GM12878 (cell line): ENCODE measurements at regions not wholly inside any gene's neighbourhood (a gene's known extent, or its start where the extent isn't known, plus 50 kb on each side); places are given as distances from the start of the nearest gene placed in this dataset.

ENCODE experiments used
- ATAC-seq: fragments of 200-7000 bp; cut with Tn5 transposase; 3 replicates; pipeline ENCODE4 v1.9.1; 2020; ENCODE audit warnings: mild to moderate bottlenecking, moderate library complexity
- BruUV-seq: library from RNA; stranded (reverse); fragments of 400-500 nt; replicated peaks from 2 replicates; lab custom pipeline; 2021; lab: Mats Ljungman, UMichigan
- CTCF ChIA-PET: fragments of 300-600 bp; sonication (Branson Sonifier 250); formaldehyde crosslinking; extraction: SDS; loops from one replicate; lab custom pipeline; 2021; ENCODE audit warnings: inconsistent platforms; lab: Yijun Ruan, JAX
- POLR2A ChIA-PET: fragments of 350-600 bp; formaldehyde crosslinking; extraction: SDS; loops from one replicate; lab custom pipeline; 2021; ENCODE audit warnings: inconsistent platforms; lab: Charles Lee
- RAD21 ChIA-PET: fragments of 300-600 bp; sonication (Branson Sonifier 250); formaldehyde crosslinking; loops from one replicate; lab custom pipeline; 2023; ENCODE audit warnings: antibody characterized with exemption; ENCODE audit not compliant: unreplicated experiment; lab: Charles Lee
- SMC1A ChIA-PET: fragments of 300-600 bp; sonication (Branson Sonifier 250); formaldehyde crosslinking; loops from one replicate; lab custom pipeline; 2023; ENCODE audit not compliant: unreplicated experiment, uncharacterized antibody; lab: Charles Lee
- DNase-seq: peaks from one replicate; pipeline ENCODE4 v3.0.0-alpha.2; 2011; ENCODE audit warnings: low read depth, low spot score
- FAIRE-seq: peaks from 3 replicates; lab custom pipeline; 2011; peaks lifted over from hg19 to GRCh38; lab: Jason Lieb, UNC
- H2AFZ ChIP-seq: 2 replicates; pipeline ENCODE4 v1.6.0; 2011; ENCODE audit warnings: low read depth, low read length, control low read depth; ENCODE audit not compliant: control insufficient read depth
- H3K27ac ChIP-seq: 2 replicates; pipeline ENCODE4 v1.5.1; 2011; ENCODE audit warnings: control low read depth; ENCODE audit not compliant: control insufficient read depth, insufficient read depth
- H3K27me3 ChIP-seq, 2 experiments: replicated peaks in 1 of 2; 2 replicates each; pipeline versions ENCODE4 v1.6.0 to v1.6.1; 2011; ENCODE audit warnings: low read length in 1 of 2; ENCODE audit not compliant: control insufficient read depth in 2 of 2, insufficient read depth in 2 of 2
- H3K36me3 ChIP-seq, 2 experiments: 2 replicates each; pipeline ENCODE4 v1.5.1; 2011; ENCODE audit warnings: low read length in 1 of 2; ENCODE audit not compliant: control insufficient read depth in 2 of 2, insufficient read depth in 2 of 2
- H3K4me1 ChIP-seq: 2 replicates; pipeline ENCODE4 v1.6.1; 2011; ENCODE audit warnings: mild to moderate bottlenecking, low read length, moderate library complexity, mixed read lengths; ENCODE audit not compliant: control insufficient read depth, insufficient read depth
- H3K4me2 ChIP-seq: 2 replicates; pipeline ENCODE4 v1.6.0; 2011; ENCODE audit warnings: control low read depth; ENCODE audit not compliant: control insufficient read depth, insufficient read depth
- H3K4me3 ChIP-seq: fragments of 200-600 bp; sonication (generic); 2 replicates; pipeline ENCODE4 v1.5.1; 2016
- H3K79me2 ChIP-seq: 2 replicates; pipeline ENCODE4 v1.6.0; 2011; ENCODE audit warnings: low read length; ENCODE audit not compliant: control insufficient read depth, insufficient read depth
- H3K9ac ChIP-seq: 2 replicates; pipeline ENCODE4 v1.8.0; 2011; ENCODE audit warnings: low read length, control low read depth, mixed read lengths; ENCODE audit not compliant: control insufficient read depth, insufficient read depth
- H3K9me3 ChIP-seq: replicated peaks from 3 replicates; pipeline ENCODE4 v1.5.1; 2011; ENCODE audit warnings: mild to moderate bottlenecking, low read length; ENCODE audit not compliant: control insufficient read depth, insufficient read depth
- H4K20me1 ChIP-seq: 2 replicates; pipeline ENCODE4 v1.6.0; 2011; ENCODE audit not compliant: control insufficient read depth, insufficient read depth
- BRCA1 ChIP-seq: IDR thresholded peaks from 2 replicates; pipeline ENCODE4 v1.6.1; 2011; ENCODE audit warnings: low read depth, low read length, improper control_type of control experiment
- CHD2 ChIP-seq: IDR thresholded peaks from 2 replicates; pipeline ENCODE4 v1.6.1; 2011; ENCODE audit warnings: low read depth, low read length, improper control_type of control experiment, borderline replicate concordance
- GABPA ChIP-seq: IDR thresholded peaks from 2 replicates; pipeline ENCODE4 v1.6.1; 2014; ENCODE audit warnings: antibody characterized with exemption, low read depth, mild to moderate bottlenecking, inconsistent platforms
- GATAD2B ChIP-seq: fragments of 450-650 bp; conservative IDR thresholded peaks from 2 replicates; pipeline ENCODE4 v1.6.1; 2017; ENCODE audit warnings: low read depth, mild to moderate bottlenecking, moderate library complexity
- NR2C1 ChIP-seq: fragments of 450-650 bp; IDR thresholded peaks from 2 replicates; pipeline ENCODE4 v1.6.1; 2017; ENCODE audit warnings: antibody characterized with exemption, mild to moderate bottlenecking, moderate library complexity
- RBBP5 ChIP-seq: fragments of 200-600 bp; sonication (generic); conservative IDR thresholded peaks from 2 replicates; pipeline ENCODE4 v1.6.1; 2016
- ZNF622 ChIP-seq: fragments of 450-650 bp; IDR thresholded peaks from 2 replicates; pipeline ENCODE4 v1.6.1; 2017; ENCODE audit warnings: mild to moderate bottlenecking, inconsistent platforms
- ZNF687 ChIP-seq: fragments of 450-650 bp; IDR thresholded peaks from 2 replicates; pipeline ENCODE4 v1.6.1; 2017; ENCODE audit warnings: mild to moderate bottlenecking, moderate library complexity
- WGBS: methylation state at CpG from one replicate; pipeline ENCODE4 v1.1.6; 2016; ENCODE audit warnings: low lambda C conversion rate; ENCODE audit not compliant: insufficient replicate concordance, insufficient coverage; ENCODE audit errors: missing lambda C conversion rate; 5-methylcytosine and 5-hydroxymethylcytosine counted together
- in situ Hi-C: fragments of 300-500 bp; cut with MboI; formaldehyde crosslinking; loops from 9 replicates; pipeline ENCODE4 v1.14.3; 2018; ENCODE audit warnings: mixed read lengths
- intact Hi-C: fragments of 100-400 bp; cut with micrococcal nuclease; formaldehyde crosslinking; loops from one replicate; pipeline ENCODE4 v1.14.2; 2022; ENCODE audit not compliant: unreplicated experiment

GRCh38 chr4:11011249-11011648 lies 326.7 kb upstream of the CLNK start:
- in situ Hi-C loops, result no loop called here
- TF ChIP-seq BRCA1 (no peak), GATAD2B (no peak), RBBP5 (no peak), GABPA (no peak), NR2C1 (no peak), ZNF687 (no peak), CHD2 (no peak), ZNF622 (no peak)
- Histone ChIP-seq H3K9me3 (no peaks in the 10 kb centered on the region), H4K20me1 (no peaks in the 10 kb centered on the region), H3K27me3 (no peaks in the 10 kb centered on the region), H3K27ac (no peak overlapping the region), H2AFZ (no peak overlapping the region), H3K4me3 (no peak overlapping the region), H3K9ac (no peak overlapping the region), H3K79me2 (no peaks in the 10 kb centered on the region), H3K4me2 (no peak overlapping the region), H3K4me1 (no peaks in the 10 kb centered on the region), H3K36me3 (no peaks in the 10 kb centered on the region)
- SMC1A ChIA-PET, result no interaction called here
- WGBS, result 82% methylated on average over 3 of the region's 3 CpGs
- intact Hi-C loops, result no loop called here
- no peak for FAIRE-seq
- CTCF ChIA-PET, result no interaction called here
- ATAC-seq, result no peak
- RAD21 ChIA-PET, result no interaction called here
- BruUV-seq, result no TSS peak
- POLR2A ChIA-PET, result no interaction called here
- no peak for DNase-seq
